HCT116 (cell line): ENCODE measurements at regions not wholly inside any gene's neighbourhood (a gene's known extent, or its start where the extent isn't known, plus 50 kb on each side); places are given as distances from the start of the nearest gene placed in this dataset.

Source experiments
- ATAC-seq: fragments of 200-7000 bp; cut with Tn5 transposase; 2 replicates; pipeline ENCODE4 v1.9.1; 2020; ENCODE audit warnings: mild to moderate bottlenecking, moderate library complexity
- BruUV-seq: library from RNA; stranded (reverse); fragments of 400-500 nt; replicated peaks from 2 replicates; lab custom pipeline; 2021; lab: Mats Ljungman, UMichigan
- CTCF ChIA-PET: fragments of 300-600 bp; sonication (Branson Sonifier 250); formaldehyde crosslinking; loops from one replicate; lab custom pipeline; 2021; ENCODE audit warnings: antibody characterized with exemption; lab: Charles Lee
- POLR2A ChIA-PET: fragments of 300-600, 350-600 bp; sonication (Branson Sonifier 250); formaldehyde crosslinking; loops from one replicate; lab custom pipeline; 2021; ENCODE audit warnings: antibody characterized with exemption; lab: Charles Lee
- RAD21 ChIA-PET, 2 experiments: fragments of 300-600 bp; sonication (Branson Sonifier 250); formaldehyde crosslinking; loops; one replicate each; lab custom pipeline; 2023; ENCODE audit warnings: low total read pairs in 2 of 2; ENCODE audit not compliant: uncharacterized antibody in 2 of 2, unreplicated experiment in 2 of 2, low non-redundant PET in 1 of 2; lab: Charles Lee
- DNase-seq: peaks from one replicate; pipeline ENCODE4 v3.0.0-alpha.2; 2010; ENCODE audit warnings: low read depth, low spot score
- H2AFZ ChIP-seq: fragments of 200-600 bp; shearing (Covaris generic), sonication (generic); 2 replicates; pipeline ENCODE4 v1.6.1; 2017; ENCODE audit warnings: low read depth, mixed run types, mixed read lengths, antibody characterized with exemption, low read length; ENCODE audit not compliant: poor library complexity, severe bottlenecking
- H3K27ac ChIP-seq: 2 replicates; pipeline ENCODE4 v1.5.1; 2012; ENCODE audit warnings: low read depth, low read length
- H3K27me3 ChIP-seq: fragments of 200-600 bp; sonication (generic); 2 replicates; pipeline ENCODE4 v1.6.1; 2016; ENCODE audit warnings: mixed run types, low read length, mixed read lengths; ENCODE audit not compliant: insufficient read depth
- H3K36me3 ChIP-seq, 2 experiments: fragments of 200-500 bp in 1 of 2; fragments of 200-600 bp in 1 of 2; sonication (Bioruptor generic) in 1 of 2; sonication (generic) in 1 of 2; 2 replicates each; pipeline versions ENCODE4 v1.5.1 to v1.6.1; 2014 to 2016; ENCODE audit warnings: low read length in 2 of 2, inconsistent platforms in 1 of 2, mixed read lengths in 1 of 2, mixed run types in 1 of 2; ENCODE audit not compliant: insufficient read depth in 2 of 2, control insufficient read depth in 1 of 2
- H3K4me1 ChIP-seq, 2 experiments: fragments of 200-600 bp in 1 of 2; sonication (generic) in 1 of 2; 2 replicates each; pipeline versions ENCODE4 v1.5.1 to v1.6.1; 2012 to 2017; ENCODE audit warnings: low read length in 2 of 2, inconsistent platforms in 1 of 2, mild to moderate bottlenecking in 1 of 2, mixed read lengths in 1 of 2, mixed run types in 1 of 2, moderate library complexity in 1 of 2; ENCODE audit not compliant: insufficient read depth in 2 of 2, control insufficient read depth in 1 of 2
- H3K4me2 ChIP-seq: fragments of 200-600 bp; sonication (generic); 2 replicates; pipeline ENCODE4 v1.6.1; 2017; ENCODE audit warnings: mixed run types, low read length, mixed read lengths
- H3K4me3 ChIP-seq, 2 experiments: fragments of 200-600 bp in 1 of 2; sonication (generic) in 1 of 2; replicated peaks in 1 of 2; 2 replicates each; pipeline ENCODE4 v1.5.1; 2011 to 2016; ENCODE audit warnings: low read length in 2 of 2, control low read depth in 1 of 2, low read depth in 1 of 2, mild to moderate bottlenecking in 1 of 2, mixed read lengths in 1 of 2, mixed run types in 1 of 2
- H3K79me2 ChIP-seq: fragments of 200-600 bp; sonication (generic); 2 replicates; pipeline ENCODE4 v1.6.1; 2017; ENCODE audit warnings: mild to moderate bottlenecking, mixed run types, low read length, moderate library complexity, mixed read lengths; ENCODE audit not compliant: insufficient read depth
- H3K9ac ChIP-seq: fragments of 200-600 bp; sonication (generic); 2 replicates; pipeline ENCODE4 v1.6.1; 2016; ENCODE audit warnings: low read length, mixed read lengths
- H3K9me2 ChIP-seq: fragments of 200-600 bp; sonication (generic), shearing (Covaris generic); 2 replicates; pipeline ENCODE4 v1.6.1; 2017; ENCODE audit warnings: mixed run types, mild to moderate bottlenecking, moderate library complexity; ENCODE audit not compliant: insufficient read depth
- H3K9me3 ChIP-seq, 2 experiments: fragments of 200-500 bp in 1 of 2; fragments of 200-600 bp in 1 of 2; sonication (Bioruptor generic) in 1 of 2; sonication (generic) in 1 of 2; 2 replicates each; pipeline ENCODE4 v1.6.1; 2014 to 2017; ENCODE audit warnings: low read length in 2 of 2, mixed read lengths in 2 of 2, inconsistent platforms in 1 of 2, low read depth in 1 of 2, mild to moderate bottlenecking in 1 of 2, mixed run types in 1 of 2, moderate library complexity in 1 of 2; ENCODE audit not compliant: control insufficient read depth in 1 of 2, insufficient read depth in 1 of 2
- H4K20me1 ChIP-seq: fragments of 200-600 bp; sonication (generic), shearing (Covaris generic); 2 replicates; pipeline ENCODE4 v1.6.1; 2017; ENCODE audit warnings: mixed run types, mild to moderate bottlenecking, moderate library complexity; ENCODE audit not compliant: insufficient read depth
- CBX3 ChIP-seq: IDR thresholded peaks from 2 replicates; pipeline ENCODE4 v1.6.1; 2012; ENCODE audit warnings: low read depth
- CEBPB ChIP-seq: IDR thresholded peaks from 2 replicates; pipeline ENCODE4 v1.6.1; 2012; ENCODE audit warnings: low read depth
- ELF1 ChIP-seq: IDR thresholded peaks from 2 replicates; pipeline ENCODE4 v1.6.1; 2012; ENCODE audit warnings: low read depth, borderline replicate concordance
- FOSL1 ChIP-seq: IDR thresholded peaks from 2 replicates; pipeline ENCODE4 v1.6.1; 2012; ENCODE audit warnings: low read depth
- POLR2AphosphoS5 ChIP-seq: IDR thresholded peaks from 2 replicates; pipeline ENCODE4 v1.6.1; 2011; ENCODE audit warnings: mild to moderate bottlenecking, low read depth, low read length, moderate library complexity
- SP1 ChIP-seq: IDR thresholded peaks from 2 replicates; pipeline ENCODE4 v1.6.1; 2012; ENCODE audit warnings: low read depth
- TCF7L2 ChIP-seq: IDR thresholded peaks from 2 replicates; pipeline ENCODE4 v1.7.0; 2011; ENCODE audit warnings: borderline replicate concordance, inconsistent platforms; ENCODE audit not compliant: insufficient read depth, insufficient read length; ENCODE audit errors: extremely low read depth
- YY1 ChIP-seq: IDR thresholded peaks from 2 replicates; pipeline ENCODE4 v1.6.1; 2011; ENCODE audit warnings: low read length, low read depth, moderate library complexity, mild to moderate bottlenecking; ENCODE audit not compliant: insufficient replicate concordance; ENCODE audit errors: extremely low read depth
- ZFX ChIP-seq: fragments of 450-650 bp; IDR thresholded peaks from 2 replicates; pipeline ENCODE4 v1.6.1; 2017
- intact Hi-C: fragments of 100-400 bp; cut with micrococcal nuclease; formaldehyde crosslinking; loops from 2 replicates; pipeline ENCODE4 v1.10.0; 2022
- TF ChIP-seq, protein P1 (sequence below): IDR thresholded peaks from 2 replicates; pipeline ENCODE4 v1.6.1; 2011; ENCODE audit warnings: mild to moderate bottlenecking, low read length, moderate library complexity; ENCODE audit not compliant: insufficient replicate concordance; ENCODE audit errors: extremely low read depth

DNA sequence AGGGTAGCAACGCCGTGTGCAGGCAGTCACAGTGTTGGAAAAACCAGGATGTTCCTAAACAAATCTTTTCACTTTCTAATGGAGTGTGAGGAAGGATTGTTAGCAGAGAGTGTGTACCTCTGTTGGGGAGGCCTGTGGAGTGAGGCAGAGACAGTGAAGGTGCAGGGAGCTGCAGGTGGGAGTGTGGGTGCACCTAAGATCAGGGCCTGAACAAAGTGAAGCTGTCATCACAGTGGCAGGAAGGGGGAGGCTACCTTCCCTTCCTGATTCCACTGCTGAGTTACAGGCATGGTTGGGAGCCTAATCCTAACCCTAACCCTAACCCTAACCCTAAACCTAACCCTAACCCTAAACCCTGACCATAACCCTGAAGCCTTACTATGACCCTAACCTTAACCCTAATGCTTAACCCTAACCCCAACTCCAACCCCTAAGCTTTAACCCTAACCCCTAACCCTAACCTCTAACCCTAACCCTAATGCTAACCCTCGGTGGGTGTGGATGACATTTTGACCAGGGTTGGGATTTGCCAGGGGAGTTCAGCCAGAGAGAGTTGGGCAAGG, 158.8 kb upstream of the KLF6 start:
- ATAC-seq (no peak), DNase-seq (no peak)
- H3K27me3 ChIP-seq, result no peaks in the 10 kb centered on the region
- POLR2A ChIA-PET, result no interaction called here
- no peak overlapping the region for H3K27ac ChIP-seq
- no peaks in the 10 kb centered on the region for H3K79me2 ChIP-seq
- H3K4me2 ChIP-seq, result no peak overlapping the region
- no peak overlapping the region for H3K9ac ChIP-seq
- H4K20me1 ChIP-seq, result no peaks in the 10 kb centered on the region
- H3K4me3 ChIP-seq, result no peak overlapping the region
- no peak overlapping the region for H2AFZ ChIP-seq
- intact Hi-C loops, result no loop called here
- no peak for TF ChIP-seq POLR2AphosphoS5
- no peak for TF ChIP-seq YY1
- no peak for TF ChIP-seq CBX3
- TF ChIP-seq FOSL1, result no peak
- no peak for TF ChIP-seq ELF1
- no peak for TF ChIP-seq TCF7L2
- TF ChIP-seq SP1, result no peak
- TF ChIP-seq ZFX, result no peak
- TF ChIP-seq, protein P1, sequence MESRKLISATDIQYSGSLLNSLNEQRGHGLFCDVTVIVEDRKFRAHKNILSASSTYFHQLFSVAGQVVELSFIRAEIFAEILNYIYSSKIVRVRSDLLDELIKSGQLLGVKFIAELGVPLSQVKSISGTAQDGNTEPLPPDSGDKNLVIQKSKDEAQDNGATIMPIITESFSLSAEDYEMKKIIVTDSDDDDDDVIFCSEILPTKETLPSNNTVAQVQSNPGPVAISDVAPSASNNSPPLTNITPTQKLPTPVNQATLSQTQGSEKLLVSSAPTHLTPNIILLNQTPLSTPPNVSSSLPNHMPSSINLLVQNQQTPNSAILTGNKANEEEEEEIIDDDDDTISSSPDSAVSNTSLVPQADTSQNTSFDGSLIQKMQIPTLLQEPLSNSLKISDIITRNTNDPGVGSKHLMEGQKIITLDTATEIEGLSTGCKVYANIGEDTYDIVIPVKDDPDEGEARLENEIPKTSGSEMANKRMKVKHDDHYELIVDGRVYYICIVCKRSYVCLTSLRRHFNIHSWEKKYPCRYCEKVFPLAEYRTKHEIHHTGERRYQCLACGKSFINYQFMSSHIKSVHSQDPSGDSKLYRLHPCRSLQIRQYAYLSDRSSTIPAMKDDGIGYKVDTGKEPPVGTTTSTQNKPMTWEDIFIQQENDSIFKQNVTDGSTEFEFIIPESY, result no peak
- no peak for TF ChIP-seq CEBPB
- H3K9me2 ChIP-seq, result no peaks in the 10 kb centered on the region
- RAD21 ChIA-PET, result no interaction called here
- BruUV-seq, result no TSS peak
- CTCF ChIA-PET, result no interaction called here
- H3K4me1 ChIP-seq, result no peaks in the 10 kb centered on the region
- H3K9me3 ChIP-seq, result no peaks in the 10 kb centered on the region
- H3K36me3 ChIP-seq, result no peaks in the 10 kb centered on the region
